Fibroblast of mammary gland (primary cell): ENCODE measurements at regions not wholly inside any gene's neighbourhood (a gene's known extent, or its start where the extent isn't known, plus 50 kb on each side); places are given as distances from the start of the nearest gene placed in this dataset.

Experiments
- DNase-seq: peaks from one replicate; pipeline ENCODE4 v3.0.0-alpha.2; 2010; ENCODE audit warnings: low read depth
- H3K4me3 ChIP-seq: 2 replicates; pipeline ENCODE4 v1.5.1; 2011; ENCODE audit warnings: low read depth, mild to moderate bottlenecking, low read length, moderate library complexity; ENCODE audit not compliant: control insufficient read depth
- TF ChIP-seq, protein P1 (sequence below): conservative IDR thresholded peaks from 2 replicates; pipeline ENCODE4 v1.5.1; 2011; ENCODE audit warnings: low read depth, low read length, inconsistent platforms; ENCODE audit not compliant: control insufficient read depth, insufficient read depth

DNA sequence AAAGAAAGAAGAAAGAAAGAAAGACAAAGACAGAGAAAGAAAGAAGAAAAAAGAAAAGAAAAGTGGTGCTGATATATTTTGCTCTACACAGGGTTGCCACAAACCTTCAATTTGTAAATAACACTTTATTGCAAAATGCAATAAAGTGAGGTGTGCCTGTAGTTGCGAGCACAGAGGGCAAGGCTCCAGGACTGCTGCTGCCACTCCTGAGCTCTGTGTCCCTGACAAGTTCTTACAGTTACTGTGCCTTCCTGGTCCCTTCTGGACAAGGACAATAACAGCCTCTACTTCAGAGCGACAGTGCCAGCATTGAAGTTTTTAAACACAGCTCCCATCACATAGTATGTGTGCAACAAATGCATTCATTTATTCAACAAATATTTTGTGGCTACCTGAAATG is 148.1 kb downstream of the AXIN2 start:
- TF ChIP-seq, protein P1, sequence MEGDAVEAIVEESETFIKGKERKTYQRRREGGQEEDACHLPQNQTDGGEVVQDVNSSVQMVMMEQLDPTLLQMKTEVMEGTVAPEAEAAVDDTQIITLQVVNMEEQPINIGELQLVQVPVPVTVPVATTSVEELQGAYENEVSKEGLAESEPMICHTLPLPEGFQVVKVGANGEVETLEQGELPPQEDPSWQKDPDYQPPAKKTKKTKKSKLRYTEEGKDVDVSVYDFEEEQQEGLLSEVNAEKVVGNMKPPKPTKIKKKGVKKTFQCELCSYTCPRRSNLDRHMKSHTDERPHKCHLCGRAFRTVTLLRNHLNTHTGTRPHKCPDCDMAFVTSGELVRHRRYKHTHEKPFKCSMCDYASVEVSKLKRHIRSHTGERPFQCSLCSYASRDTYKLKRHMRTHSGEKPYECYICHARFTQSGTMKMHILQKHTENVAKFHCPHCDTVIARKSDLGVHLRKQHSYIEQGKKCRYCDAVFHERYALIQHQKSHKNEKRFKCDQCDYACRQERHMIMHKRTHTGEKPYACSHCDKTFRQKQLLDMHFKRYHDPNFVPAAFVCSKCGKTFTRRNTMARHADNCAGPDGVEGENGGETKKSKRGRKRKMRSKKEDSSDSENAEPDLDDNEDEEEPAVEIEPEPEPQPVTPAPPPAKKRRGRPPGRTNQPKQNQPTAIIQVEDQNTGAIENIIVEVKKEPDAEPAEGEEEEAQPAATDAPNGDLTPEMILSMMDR = no peak
- H3K4me3 ChIP-seq = no peak overlapping the region
- no peak for DNase-seq

DNA sequence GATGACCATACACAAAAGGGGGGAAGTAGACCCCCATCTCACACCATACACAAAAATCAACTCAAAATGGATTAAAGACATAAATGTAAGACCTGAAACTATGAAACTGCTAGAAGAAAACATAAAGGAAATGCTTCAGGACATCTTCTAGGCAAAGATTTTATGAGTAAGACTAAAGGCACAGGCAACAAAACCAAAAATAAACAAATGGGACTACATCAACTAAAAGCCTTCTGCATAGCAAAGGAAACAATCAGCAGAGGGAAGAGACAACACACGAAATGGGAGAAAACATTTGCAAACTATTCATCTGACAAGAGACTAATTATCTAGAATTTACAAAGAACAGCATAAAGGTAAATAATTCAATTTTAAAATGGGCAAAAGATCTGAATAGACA is 152.1 kb downstream of the AXIN2 start:
- TF ChIP-seq, protein P1 = no peak
- DNase-seq = no peak
- no peak overlapping the region for H3K4me3 ChIP-seq

DNA sequence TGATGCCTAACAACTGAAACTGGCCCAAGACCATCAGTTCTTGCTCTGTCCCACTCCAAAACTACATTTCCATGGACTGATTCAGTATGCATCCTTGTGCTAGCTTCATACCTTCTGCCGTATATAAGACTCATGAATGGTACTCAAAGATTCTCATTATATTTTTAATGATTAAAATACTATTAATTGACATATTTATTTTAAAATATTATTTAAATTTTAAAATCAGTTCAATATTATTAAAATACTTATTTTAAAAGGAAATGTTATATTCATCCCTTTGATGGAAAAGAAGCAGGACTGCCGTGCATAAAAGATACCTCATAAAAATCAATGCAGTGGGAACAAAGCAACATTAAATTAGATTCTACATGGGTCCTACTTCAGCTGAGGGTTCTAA is 153.4 kb downstream of the AXIN2 start:
- H3K4me3 ChIP-seq = no peak overlapping the region
- TF ChIP-seq, protein P1 = no peak
- no peak for DNase-seq

DNA sequence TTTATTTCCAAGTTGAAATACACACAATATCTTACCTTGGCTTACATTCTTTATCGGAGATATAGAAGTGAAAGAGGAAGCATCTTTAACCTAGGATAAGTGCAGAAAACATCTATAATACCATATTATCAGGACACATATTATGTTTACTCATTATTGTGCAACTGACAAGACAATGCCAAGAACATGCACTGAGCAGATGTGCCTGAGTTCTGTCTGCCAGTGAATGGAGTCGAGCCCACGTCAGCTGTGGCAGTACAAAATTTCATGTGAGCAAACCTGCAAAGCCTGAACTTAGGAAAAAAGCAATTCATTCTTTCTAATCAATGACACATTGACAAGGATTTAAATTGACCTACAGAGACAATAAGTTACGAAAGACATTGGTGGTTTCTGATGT is 154.4 kb downstream of the AXIN2 start:
- H3K4me3 ChIP-seq = no peak overlapping the region
- TF ChIP-seq, protein P1 = no peak
- DNase-seq = peak; percentile 85

DNA sequence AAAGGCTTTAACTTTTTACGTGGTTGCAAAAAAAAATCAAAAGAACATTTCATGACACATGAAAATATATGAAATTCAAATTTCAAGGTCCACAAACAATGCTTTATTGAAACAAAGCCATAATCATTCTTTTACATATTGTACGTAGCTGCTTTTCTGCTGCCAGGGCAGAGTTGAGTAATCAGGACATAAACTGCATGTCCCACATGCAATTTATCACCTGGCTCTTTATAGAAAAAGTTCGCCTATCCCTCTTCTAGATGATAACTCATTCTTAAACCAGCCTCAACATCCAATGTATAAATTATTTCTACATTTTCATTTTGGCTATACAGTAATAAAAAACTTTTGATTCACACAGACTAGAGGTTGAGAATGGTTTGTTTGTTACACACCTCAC is 154.9 kb downstream of the AXIN2 start:
- DNase-seq = no peak
- no peak overlapping the region for H3K4me3 ChIP-seq
- TF ChIP-seq, protein P1 = no peak

DNA sequence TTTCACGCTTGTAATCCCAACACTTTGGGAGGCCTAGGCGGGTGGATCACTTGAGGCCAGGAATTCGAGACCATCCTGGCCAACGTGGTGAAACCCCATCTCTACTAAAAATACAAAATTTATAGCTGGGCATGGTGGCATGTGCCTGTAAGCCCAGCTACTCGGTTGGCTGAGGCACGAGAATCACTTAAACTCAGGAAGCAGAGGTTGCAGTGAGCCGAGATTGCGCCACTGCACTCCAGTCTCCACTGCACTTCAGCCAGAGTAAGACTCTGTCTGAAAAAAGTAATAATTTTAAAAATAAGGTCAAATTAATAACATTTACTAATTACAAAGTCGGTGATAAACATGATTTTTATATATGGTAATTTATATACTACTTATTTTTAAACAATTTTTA is 155.9 kb downstream of the AXIN2 start:
- TF ChIP-seq, protein P1 = no peak
- no peak overlapping the region for H3K4me3 ChIP-seq
- no peak for DNase-seq

DNA sequence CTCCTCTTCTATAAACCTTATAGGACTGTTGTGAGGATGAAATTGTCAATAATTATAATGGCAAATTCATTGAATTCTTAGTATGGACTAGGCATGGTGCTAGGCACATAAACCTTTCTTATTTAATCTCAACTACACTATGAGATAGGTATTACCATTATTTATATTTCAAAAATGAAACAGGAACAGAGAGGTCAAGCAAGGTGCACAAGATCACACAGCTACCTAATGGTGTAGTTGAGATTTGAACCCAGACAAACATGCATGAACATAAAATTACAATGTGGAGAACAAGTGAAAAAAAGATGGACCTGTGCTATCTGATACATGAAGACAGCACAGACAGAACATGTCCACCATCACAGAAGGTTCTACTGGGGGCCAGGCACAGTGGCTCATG is 156.7 kb downstream of the AXIN2 start:
- no peak for DNase-seq
- no peak overlapping the region for H3K4me3 ChIP-seq
- TF ChIP-seq, protein P1 = no peak
